Loucy (cell line): ENCODE measurements at regions not wholly inside any gene's neighbourhood (a gene's known extent, or its start where the extent isn't known, plus 50 kb on each side); places are given as distances from the start of the nearest gene placed in this dataset.

Experiments used
- CTCF ChIP-seq: fragments of 200-600 bp; sonication (generic); conservative IDR thresholded peaks from 2 replicates; pipeline ENCODE4 v1.5.1; 2014; ENCODE audit warnings: mild to moderate bottlenecking, antibody characterized with exemption, low read length
- EZH2phosphoT487 ChIP-seq: fragments of 200-600 bp; IDR thresholded peaks from 2 replicates; pipeline ENCODE4 v1.6.1; 2018; ENCODE audit warnings: antibody characterized with exemption, mild to moderate bottlenecking, moderate library complexity, borderline replicate concordance

- no peak for TF ChIP-seq CTCF
- TF ChIP-seq EZH2phosphoT487, result no peak
Measured at GRCh38 chr5:88000877-88001276, 267.8 kb downstream of the TMEM161B start.
